Bronchial epithelial cell (primary cell): ENCODE measurements at regions not wholly inside any gene's neighbourhood (a gene's known extent, or its start where the extent isn't known, plus 50 kb on each side); places are given as distances from the start of the nearest gene placed in this dataset.
"Not testable (repeated sequence)": the region's sequence is repeated elsewhere in the genome, so short reads cannot be mapped to it uniquely, and the experiment has no call there.

ENCODE experiments used
- DNase-seq: peaks from one replicate; pipeline ENCODE4 v3.0.0-alpha.2; 2010; ENCODE audit warnings: low read depth
- FAIRE-seq: peaks from 2 replicates; lab custom pipeline; 2011; peaks lifted over from hg19 to GRCh38; lab: Jason Lieb, UNC
- H3K27me3 ChIP-seq: 2 replicates; pipeline ENCODE4 v1.5.1; 2011; ENCODE audit warnings: low read length; ENCODE audit not compliant: control insufficient read depth, insufficient read depth
- H3K36me3 ChIP-seq: 2 replicates; pipeline ENCODE4 v1.5.1; 2011; ENCODE audit warnings: low read length; ENCODE audit not compliant: control insufficient read depth, insufficient read depth
- H3K4me3 ChIP-seq: 2 replicates; pipeline ENCODE4 v1.5.1; 2011; ENCODE audit warnings: mild to moderate bottlenecking, low read depth, low read length, control low read depth
- CTCF ChIP-seq: IDR thresholded peaks from 2 replicates; pipeline ENCODE4 v1.5.1; 2011; ENCODE audit warnings: mild to moderate bottlenecking, moderate library complexity, low read length, control low read depth, inconsistent platforms; ENCODE audit not compliant: insufficient read depth, severe bottlenecking

DNA sequence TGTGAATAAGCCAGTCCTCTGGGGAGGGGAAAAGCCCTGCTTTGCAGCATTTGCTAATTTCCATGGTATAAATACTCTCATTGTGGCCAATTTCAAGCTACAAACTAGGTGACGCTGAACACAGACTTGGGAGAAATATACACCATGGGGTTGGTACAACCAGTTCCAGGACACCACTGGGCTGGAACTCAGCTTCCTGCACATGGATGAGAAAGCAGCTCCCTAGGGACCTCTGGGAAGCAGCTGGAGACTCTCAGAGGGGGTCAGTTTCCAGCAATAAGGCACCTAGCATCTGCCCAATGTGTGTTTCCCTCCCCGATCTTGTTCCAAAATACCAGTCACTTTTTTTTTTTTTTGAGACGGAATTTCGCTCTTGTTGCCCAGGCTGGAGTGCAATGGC is 56.8 kb upstream of the WDR11 start:
- Histone ChIP-seq H3K27me3 (no peaks in the 10 kb centered on the region), H3K36me3 (no peaks in the 10 kb centered on the region), H3K4me3 (no peak overlapping the region)
- no peak for DNase-seq
- TF ChIP-seq CTCF, result no peak
- FAIRE-seq, result no peak

GRCh38 chr10:120798276-120798675 is 52.9 kb upstream of the WDR11 start:
- not testable (repeated sequence) for H3K4me3 ChIP-seq, H3K36me3 ChIP-seq, H3K27me3 ChIP-seq, FAIRE-seq, DNase-seq

DNA sequence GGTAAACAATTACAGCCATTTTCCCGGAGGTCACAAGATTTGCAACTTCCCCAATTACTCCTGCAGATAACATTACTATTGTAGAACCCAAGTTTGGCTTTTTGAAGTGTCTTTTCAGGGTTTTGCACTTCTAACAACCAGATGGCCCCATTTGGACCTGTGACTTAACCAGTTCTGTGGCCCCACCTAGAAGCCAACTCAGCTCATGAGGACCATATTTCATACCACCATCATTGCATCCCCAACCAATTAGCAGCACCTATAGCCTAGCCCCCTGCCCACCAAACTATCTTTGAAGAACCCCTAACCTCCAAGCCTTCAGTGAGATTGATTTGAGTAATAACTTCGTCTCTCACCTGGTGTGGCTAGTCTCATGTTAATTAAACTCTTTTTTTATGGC is 51.3 kb upstream of the WDR11 start:
- no peaks in the 10 kb centered on the region for H3K36me3 ChIP-seq
- no peaks in the 10 kb centered on the region for H3K27me3 ChIP-seq
- H3K4me3 ChIP-seq, result no peak overlapping the region
- no peak for TF ChIP-seq CTCF
- DNase-seq (no peak), FAIRE-seq (no peak)

GRCh38 chr10:120800528-120801323 is 50.4 kb upstream of the WDR11 start:
- H3K27me3 ChIP-seq, result no peaks in the 10 kb centered on the region
- FAIRE-seq, result no peak
- DNase-seq, result no peak
- TF ChIP-seq CTCF, result no peak
- no peak overlapping the region for H3K4me3 ChIP-seq
- no peaks in the 10 kb centered on the region for H3K36me3 ChIP-seq
